Left lung (tissue), 4 donors: ENCODE measurements at regions not wholly inside any gene's neighbourhood (a gene's known extent, or its start where the extent isn't known, plus 50 kb on each side); places are given as distances from the start of the nearest gene placed in this dataset.
A peak's percentile ranks its signal among the peaks of the same experiment; 100 is the strongest.

ENCODE experiments used
- ATAC-seq: fragments of 200-7000 bp; cut with Tn5 transposase; one replicate; pipeline ENCODE4 v1.9.1; 2020; ENCODE audit warnings: moderate library complexity
- DNase-seq, 4 donors: peaks; one replicate each; pipeline ENCODE4 v3.0.0-alpha.2; 2013 to 2020
- H3K27ac ChIP-seq, 2 donors: fragments of 200-600 bp; sonication (generic) in 1 of 2; one replicate each; pipeline versions ENCODE4 v1.5.0 to v1.8.0; 2020 to 2021
- H3K27me3 ChIP-seq, 2 donors: fragments of 200-600 bp; sonication (generic) in 1 of 2; one replicate each; pipeline versions ENCODE4 v1.5.0 to v1.8.0; 2020 to 2021
- H3K36me3 ChIP-seq, 2 donors: fragments of 200-600 bp; sonication (generic) in 1 of 2; one replicate each; pipeline versions ENCODE4 v1.5.0 to v1.8.0; 2020 to 2021
- H3K4me1 ChIP-seq, 2 donors: fragments of 200-600 bp; one replicate each; pipeline ENCODE4 v1.8.0; 2021
- H3K4me3 ChIP-seq, 2 donors: fragments of 200-600 bp; sonication (generic) in 1 of 2; one replicate each; pipeline versions ENCODE4 v1.5.0 to v1.8.0; 2020 to 2021; ENCODE audit warnings: mild to moderate bottlenecking in 1 of 2
- H3K9me3 ChIP-seq, 2 donors: fragments of 200-600 bp; sonication (generic) in 1 of 2; one replicate each; pipeline versions ENCODE4 v1.5.0 to v1.8.0; 2020 to 2021
- intact Hi-C, 2 donors: fragments of 100-400 bp; cut with DNase I; formaldehyde crosslinking; loops; one replicate each; pipeline versions ENCODE4 v1.11.2 to v1.14.2; 2022
- TF ChIP-seq, protein P1 (sequence below), 2 donors: fragments of 200-600 bp; sonication (generic) in 1 of 2; IDR thresholded peaks; one replicate each; pipeline versions ENCODE4 v1.5.0 to v1.8.0; 2021; ENCODE audit warnings: antibody characterized with exemption in 2 of 2
- donor health status: DM: no; HTN: yes; CAD: no.
- donor health status: DM: no; HTN: no; CAD: no.

DNA sequence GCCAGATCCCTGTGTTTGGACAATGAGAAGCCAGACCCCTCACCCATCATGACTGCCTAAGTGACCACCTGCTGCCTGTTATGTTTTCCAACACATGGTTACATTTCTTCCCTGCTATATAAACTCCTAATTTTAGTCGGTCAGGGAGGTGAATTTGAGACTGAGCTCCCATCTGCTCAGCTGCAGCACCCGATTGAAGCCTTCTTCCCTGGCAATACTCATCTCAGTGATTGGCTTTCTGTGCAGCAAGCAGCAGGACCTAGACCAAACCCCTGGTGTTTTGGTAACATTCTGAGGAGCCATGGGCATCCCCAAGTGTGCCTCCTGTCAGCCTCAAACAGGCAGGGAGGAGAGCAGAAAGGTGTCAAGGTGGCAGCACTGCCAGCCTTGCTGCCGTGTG lies 141.2 kb downstream of the CD8B2 start:
- H3K36me3 ChIP-seq, result no peaks in the 10 kb centered on the region
- H3K9me3 ChIP-seq, result peaks cover 0 to 23% of the 10 kb centered on the region in 2 donors
- no peaks in the 10 kb centered on the region for H3K4me1 ChIP-seq
- DNase-seq, result no peak
- TF ChIP-seq, protein P1, sequence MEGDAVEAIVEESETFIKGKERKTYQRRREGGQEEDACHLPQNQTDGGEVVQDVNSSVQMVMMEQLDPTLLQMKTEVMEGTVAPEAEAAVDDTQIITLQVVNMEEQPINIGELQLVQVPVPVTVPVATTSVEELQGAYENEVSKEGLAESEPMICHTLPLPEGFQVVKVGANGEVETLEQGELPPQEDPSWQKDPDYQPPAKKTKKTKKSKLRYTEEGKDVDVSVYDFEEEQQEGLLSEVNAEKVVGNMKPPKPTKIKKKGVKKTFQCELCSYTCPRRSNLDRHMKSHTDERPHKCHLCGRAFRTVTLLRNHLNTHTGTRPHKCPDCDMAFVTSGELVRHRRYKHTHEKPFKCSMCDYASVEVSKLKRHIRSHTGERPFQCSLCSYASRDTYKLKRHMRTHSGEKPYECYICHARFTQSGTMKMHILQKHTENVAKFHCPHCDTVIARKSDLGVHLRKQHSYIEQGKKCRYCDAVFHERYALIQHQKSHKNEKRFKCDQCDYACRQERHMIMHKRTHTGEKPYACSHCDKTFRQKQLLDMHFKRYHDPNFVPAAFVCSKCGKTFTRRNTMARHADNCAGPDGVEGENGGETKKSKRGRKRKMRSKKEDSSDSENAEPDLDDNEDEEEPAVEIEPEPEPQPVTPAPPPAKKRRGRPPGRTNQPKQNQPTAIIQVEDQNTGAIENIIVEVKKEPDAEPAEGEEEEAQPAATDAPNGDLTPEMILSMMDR (IDR thresholded peaks at IDR 0.05), result no peak
- intact Hi-C loops, result no loop called here
- ATAC-seq, result no peak
- no peak overlapping the region for H3K4me3 ChIP-seq
- H3K27me3 ChIP-seq, result no peaks in the 10 kb centered on the region
- H3K27ac ChIP-seq, result no peak overlapping the region

DNA sequence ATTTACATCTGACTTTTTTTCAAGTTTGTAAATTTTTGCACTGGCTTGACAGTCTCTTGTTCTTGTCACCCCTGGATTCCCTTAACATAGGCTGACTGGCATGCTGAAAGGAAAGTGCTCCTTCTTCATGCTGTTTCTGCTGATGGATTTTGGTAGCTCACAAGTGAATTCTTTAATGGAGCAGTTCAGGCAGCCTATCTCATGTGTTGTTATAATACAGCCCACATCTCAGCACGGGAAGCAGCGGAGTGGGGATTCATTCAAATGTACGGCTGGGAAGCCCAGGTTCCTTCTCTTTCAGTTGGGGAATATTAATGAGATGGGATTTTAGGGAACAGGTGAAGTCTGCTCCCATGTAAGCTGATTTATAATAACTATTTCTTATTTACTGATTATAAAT lies 142.8 kb downstream of the CD8B2 start:
- TF ChIP-seq, protein P1 (IDR thresholded peaks at IDR 0.05), result no peak
- intact Hi-C loops, result no loop called here

DNA sequence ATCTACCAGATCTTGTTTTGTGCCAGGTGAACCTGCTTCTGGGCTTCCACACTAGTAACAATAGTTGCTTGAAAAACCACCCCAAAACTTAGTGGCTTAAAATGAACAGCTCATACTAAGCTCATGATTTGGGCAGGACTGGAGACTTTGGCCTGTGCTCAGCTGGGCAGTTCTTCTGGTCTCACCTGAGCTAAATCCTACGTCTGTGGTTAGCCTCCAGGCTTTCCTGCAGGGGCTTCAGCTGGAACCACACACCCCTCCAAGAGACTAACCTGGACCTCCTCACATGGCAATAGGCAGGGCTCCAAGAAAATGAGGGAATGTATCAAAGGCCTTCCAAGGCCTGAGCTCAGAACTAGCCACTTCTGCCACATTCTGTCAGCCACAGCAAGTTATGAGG lies 144.1 kb downstream of the CD8B2 start:
- Histone ChIP-seq H3K27ac (no peak overlapping the region), H3K4me1 (no peaks in the 10 kb centered on the region), H3K9me3 (peaks cover 0 to 23% of the 10 kb centered on the region in 2 donors), H3K4me3 (no peak overlapping the region), H3K36me3 (no peaks in the 10 kb centered on the region), H3K27me3 (no peaks in the 10 kb centered on the region)
- ATAC-seq (no peak), DNase-seq (no peak)
- intact Hi-C loops, result no loop called here
- TF ChIP-seq, protein P1 (IDR thresholded peaks at IDR 0.05), result no peak

More for the DNA sequence above, 142.8 kb downstream of the CD8B2 start:
- Histone ChIP-seq H3K36me3 (no peaks in the 10 kb centered on the region), H3K9me3 (peaks cover 0 to 23% of the 10 kb centered on the region in 2 donors), H3K27ac (no peak overlapping the region), H3K4me3 (no peak overlapping the region), H3K4me1 (no peaks in the 10 kb centered on the region), H3K27me3 (no peaks in the 10 kb centered on the region)
- DNase-seq (no peak), ATAC-seq (no peak)

DNA sequence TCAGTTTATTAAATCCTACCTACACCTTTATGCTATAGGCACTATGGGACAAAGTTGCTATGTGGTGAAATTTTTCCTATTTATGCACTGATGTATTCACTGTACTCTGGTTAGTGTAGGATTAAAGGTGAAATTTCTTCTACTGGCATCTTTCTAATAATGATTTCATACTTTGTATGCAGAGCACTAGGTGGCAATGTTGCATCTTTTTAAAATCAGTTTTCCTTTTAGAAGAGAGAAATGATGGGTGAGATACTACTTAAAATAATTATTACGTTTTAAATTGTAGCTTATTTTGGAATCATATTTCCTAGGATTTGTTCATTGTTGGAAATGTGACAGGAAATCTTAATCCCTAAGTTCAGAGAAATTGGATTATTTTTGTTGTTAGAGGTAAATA lies 150.9 kb downstream of the CD8B2 start:
- no peak overlapping the region for H3K27ac ChIP-seq
- no peaks in the 10 kb centered on the region for H3K36me3 ChIP-seq
- intact Hi-C loops, result no loop called here
- H3K4me3 ChIP-seq, result no peak overlapping the region
- ATAC-seq (no peak), DNase-seq (peak in 2 of 4 donors; percentile 9 to 34)
- TF ChIP-seq, protein P1 (IDR thresholded peaks at IDR 0.05), result peak in 1 of 2 donors; percentile 21
- H3K9me3 ChIP-seq, result no peaks in the 10 kb centered on the region
- H3K4me1 ChIP-seq, result no peaks in the 10 kb centered on the region
- no peaks in the 10 kb centered on the region for H3K27me3 ChIP-seq

DNA sequence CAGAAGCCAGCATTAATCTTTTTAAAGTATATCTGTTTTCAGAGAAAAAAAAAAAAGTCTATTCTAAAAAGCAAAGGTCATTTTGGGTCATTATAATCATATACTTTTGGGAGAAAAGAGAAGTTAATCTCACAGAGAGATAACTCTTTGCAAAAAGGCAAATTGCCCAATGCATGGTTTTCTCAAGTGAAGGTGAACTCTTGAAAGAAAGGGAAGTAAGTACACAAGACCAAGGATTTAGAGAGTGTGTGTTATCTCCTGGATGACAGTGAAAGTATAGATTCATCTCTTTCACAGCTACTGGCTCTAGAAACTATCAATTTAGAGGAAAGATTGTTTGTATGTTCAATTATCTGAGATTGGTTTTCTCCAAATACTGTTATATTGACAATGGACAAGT lies 151.4 kb downstream of the CD8B2 start:
- DNase-seq (no peak), ATAC-seq (no peak)
- no peaks in the 10 kb centered on the region for H3K4me1 ChIP-seq
- H3K27me3 ChIP-seq, result no peaks in the 10 kb centered on the region
- H3K4me3 ChIP-seq, result no peak overlapping the region
- TF ChIP-seq, protein P1 (IDR thresholded peaks at IDR 0.05), result no peak
- no peak overlapping the region for H3K27ac ChIP-seq
- no peaks in the 10 kb centered on the region for H3K9me3 ChIP-seq
- no peaks in the 10 kb centered on the region for H3K36me3 ChIP-seq
- intact Hi-C loops, result no loop called here
